ENCODE measurements at regions not wholly inside any gene's neighbourhood (a gene's known extent, or its start where the extent isn't known, plus 50 kb on each side); places are given as distances from the start of the nearest gene placed in this dataset.

- DNase-seq (ENCODE audit: low read depth) = no peak
These were observed 70.2 kb upstream of the SLC27A6 start for GRCh38 chr5:128895122-128895521.

- no peak for DNase-seq (ENCODE audit: low read depth)
These were observed 68.6 kb upstream of the SLC27A6 start for GRCh38 chr5:128896675-128897074.

- no peak for DNase-seq (ENCODE audit: low read depth)
These were observed 61.7 kb upstream of the SLC27A6 start for GRCh38 chr5:128903550-128903949.

- no peak for DNase-seq (ENCODE audit: low read depth)
These were observed 60.3 kb upstream of the SLC27A6 start for GRCh38 chr5:128904805-128905567.

- peak; percentile 7 for DNase-seq (ENCODE audit: low read depth)
These were observed 59.6 kb upstream of the SLC27A6 start for GRCh38 chr5:128905568-128906110.

GRCh38 chr5:128913551-128913950, 51.7 kb upstream of the SLC27A6 start:
- DNase-seq (ENCODE audit: low read depth) = no peak

Measured in HS-27A (cell line).